Trophoblast cell (in vitro differentiated cells and primary cell): ENCODE measurements at regions not wholly inside any gene's neighbourhood (a gene's known extent, or its start where the extent isn't known, plus 50 kb on each side); places are given as distances from the start of the nearest gene placed in this dataset.
"Not testable (repeated sequence)": the region's sequence is repeated elsewhere in the genome, so short reads cannot be mapped to it uniquely, and the experiment has no call there.

Source experiments
- DNase-seq, 2 donors: peaks; one replicate each; pipeline ENCODE4 v3.0.0-alpha.2; 2016
- H2AFZ ChIP-seq: 2 replicates; pipeline ENCODE4 v1.6.1; 2013; ENCODE audit warnings: low read length, moderate library complexity, mild to moderate bottlenecking; ENCODE audit not compliant: insufficient read depth, poor library complexity
- H2AK5ac ChIP-seq: 2 replicates; pipeline ENCODE4 v1.6.1; 2013; ENCODE audit warnings: mild to moderate bottlenecking, low read length
- H2BK120ac ChIP-seq: 2 replicates; pipeline ENCODE4 v1.6.1; 2013; ENCODE audit warnings: low read length, mild to moderate bottlenecking, moderate library complexity; ENCODE audit not compliant: insufficient read depth, poor library complexity
- H2BK12ac ChIP-seq: 2 replicates; pipeline ENCODE4 v1.6.1; 2013; ENCODE audit warnings: mild to moderate bottlenecking, low read length, moderate library complexity
- H2BK5ac ChIP-seq: 2 replicates; pipeline ENCODE4 v1.6.1; 2013; ENCODE audit warnings: low read length, low read depth, moderate library complexity, mild to moderate bottlenecking; ENCODE audit not compliant: poor library complexity
- H3K14ac ChIP-seq: 2 replicates; pipeline ENCODE4 v1.6.1; 2013; ENCODE audit warnings: mild to moderate bottlenecking, low read length
- H3K18ac ChIP-seq: 2 replicates; pipeline ENCODE4 v1.6.1; 2013; ENCODE audit warnings: mild to moderate bottlenecking, low read length
- H3K23ac ChIP-seq: 2 replicates; pipeline ENCODE4 v1.6.1; 2013; ENCODE audit warnings: low read length
- H3K27ac ChIP-seq: 2 replicates; pipeline ENCODE4 v1.5.1; 2013; ENCODE audit warnings: low read depth, mild to moderate bottlenecking, inconsistent platforms, low read length, moderate library complexity
- H3K27me3 ChIP-seq: 2 replicates; pipeline ENCODE4 v1.6.1; 2013; ENCODE audit warnings: inconsistent platforms, mild to moderate bottlenecking, low read length, moderate library complexity; ENCODE audit not compliant: insufficient read depth
- H3K36me3 ChIP-seq, 2 experiments: 1 replicate in 1 of 2; 2 replicates in 1 of 2; pipeline ENCODE4 v1.6.1; 2013; ENCODE audit warnings: low read length in 2 of 2, mild to moderate bottlenecking in 2 of 2, moderate library complexity in 1 of 2; ENCODE audit not compliant: insufficient read depth in 2 of 2, control insufficient read depth in 1 of 2
- H3K4ac ChIP-seq: 2 replicates; pipeline ENCODE4 v1.6.1; 2013; ENCODE audit warnings: low read depth, mild to moderate bottlenecking, low read length, moderate library complexity
- H3K4me1 ChIP-seq, 2 experiments: 1 replicate in 1 of 2; 2 replicates in 1 of 2; pipeline ENCODE4 v1.6.1; 2013; ENCODE audit warnings: low read length in 2 of 2, mild to moderate bottlenecking in 2 of 2, moderate library complexity in 1 of 2; ENCODE audit not compliant: insufficient read depth in 2 of 2, control insufficient read depth in 1 of 2
- H3K4me2 ChIP-seq: 2 replicates; pipeline ENCODE4 v1.6.1; 2013; ENCODE audit warnings: inconsistent platforms, mild to moderate bottlenecking, low read length, moderate library complexity
- H3K4me3 ChIP-seq: 2 replicates; pipeline ENCODE4 v1.5.1; 2013; ENCODE audit warnings: mild to moderate bottlenecking, low read depth, low read length, inconsistent platforms
- H3K79me1 ChIP-seq: one replicate; pipeline ENCODE4 v1.6.1; 2013; ENCODE audit warnings: low read length
- H3K79me2 ChIP-seq: 2 replicates; pipeline ENCODE4 v1.6.1; 2013; ENCODE audit warnings: low read length, mild to moderate bottlenecking; ENCODE audit not compliant: control insufficient read depth, insufficient read depth, poor library complexity
- H3K9ac ChIP-seq: 2 replicates; pipeline ENCODE4 v1.6.1; 2013; ENCODE audit warnings: mild to moderate bottlenecking, low read length
- H3K9me3 ChIP-seq: 2 replicates; pipeline ENCODE4 v1.6.1; 2013; ENCODE audit warnings: low read depth, mild to moderate bottlenecking, control low read depth, inconsistent platforms, low read length; ENCODE audit not compliant: insufficient read depth
- H4K12ac ChIP-seq: 2 replicates; pipeline ENCODE4 v1.6.1; 2013; ENCODE audit warnings: low read depth, mild to moderate bottlenecking, low read length, moderate library complexity
- H4K8ac ChIP-seq: 2 replicates; pipeline ENCODE4 v1.6.1; 2013; ENCODE audit warnings: low read depth, mild to moderate bottlenecking, low read length, moderate library complexity
- H4K91ac ChIP-seq: one replicate; pipeline ENCODE4 v1.6.1; 2013; ENCODE audit warnings: low read depth, mild to moderate bottlenecking, low read length, moderate library complexity
- WGBS: extraction: QIAGEN DNeasy Blood & Tissue Kit; methylation state at CpG from one replicate; pipeline ENCODE4 v1.1.7; 2013; ENCODE audit warnings: missing lambda C conversion rate; ENCODE audit not compliant: insufficient read length, insufficient coverage; ENCODE audit errors: extremely low coverage; 5-methylcytosine and 5-hydroxymethylcytosine counted together

DNA sequence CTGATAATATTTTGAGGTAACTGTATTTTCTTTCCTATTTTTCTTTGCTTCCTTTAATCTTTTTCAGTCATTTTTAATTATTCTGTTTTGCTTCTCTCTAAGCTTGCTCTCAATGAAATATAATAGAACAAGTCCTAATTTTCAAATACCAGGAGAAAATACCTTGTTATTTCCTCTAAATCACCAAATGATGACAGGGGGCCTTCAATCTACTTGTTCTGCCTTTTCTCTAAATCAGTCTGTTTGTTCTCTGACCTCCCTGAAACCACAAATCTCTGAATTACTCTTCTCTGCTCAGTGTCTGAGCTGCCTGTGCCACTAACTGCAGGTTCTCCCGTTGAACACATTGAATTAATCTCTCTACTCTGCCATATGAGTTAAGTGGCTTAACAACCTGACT lies 286.2 kb downstream of the C11orf87 start:
- Histone ChIP-seq H3K4ac (no peak overlapping the region), H3K4me1 (no peaks in the 10 kb centered on the region), H2AFZ (no peak overlapping the region), H3K4me2 (no peak overlapping the region), H3K18ac (no peak overlapping the region), H4K91ac (no peak overlapping the region), H3K9me3 (no peaks in the 10 kb centered on the region), H4K12ac (no peak overlapping the region), H3K9ac (no peak overlapping the region), H2AK5ac (no peak overlapping the region), H3K23ac (no peak overlapping the region), H3K36me3 (no peaks in the 10 kb centered on the region), H3K27ac (no peak overlapping the region), H4K8ac (no peak overlapping the region), H3K14ac (no peak overlapping the region), H3K79me1 (no peaks in the 10 kb centered on the region), H3K4me3 (no peak overlapping the region), H2BK120ac (no peak overlapping the region), H3K79me2 (no peaks in the 10 kb centered on the region), H3K27me3 (no peaks in the 10 kb centered on the region), H2BK12ac (no peak overlapping the region), H2BK5ac (no peak overlapping the region)
- no CpG with 5 or more reads among the region's 1 CpG for WGBS
- DNase-seq = no peak

DNA sequence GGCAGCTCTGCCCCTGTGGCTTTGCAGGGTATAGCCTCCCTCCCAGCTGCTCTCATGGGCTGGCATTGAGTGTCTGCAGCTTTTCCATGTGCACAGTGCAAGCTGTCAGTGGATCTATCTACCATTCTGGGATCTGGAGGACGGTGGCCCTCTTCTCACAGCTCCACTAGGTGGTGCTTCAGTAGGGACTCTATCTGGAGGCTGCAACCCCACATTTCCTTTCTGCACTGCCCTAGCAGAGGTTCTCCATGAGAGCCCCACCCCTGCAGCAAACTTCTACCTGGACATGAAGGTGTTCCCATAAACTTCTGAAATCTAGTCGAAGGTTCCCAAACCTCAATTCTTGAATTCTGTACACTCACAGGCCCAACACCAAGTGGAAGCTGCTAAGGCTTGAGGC lies 292.5 kb downstream of the C11orf87 start:
- not testable (repeated sequence) for H2BK12ac ChIP-seq, H2AFZ ChIP-seq, H3K18ac ChIP-seq, H3K23ac ChIP-seq, H3K27me3 ChIP-seq, H3K27ac ChIP-seq, H4K12ac ChIP-seq, H3K4ac ChIP-seq, H3K4me3 ChIP-seq, DNase-seq, H3K9ac ChIP-seq, H4K8ac ChIP-seq, H3K79me2 ChIP-seq, H4K91ac ChIP-seq, H3K79me1 ChIP-seq, H3K36me3 ChIP-seq, H2BK120ac ChIP-seq, H3K9me3 ChIP-seq, H3K4me1 ChIP-seq, H3K14ac ChIP-seq, H2AK5ac ChIP-seq, H2BK5ac ChIP-seq, H3K4me2 ChIP-seq
- WGBS = no CpG with 5 or more reads among the region's 2 CpGs

DNA sequence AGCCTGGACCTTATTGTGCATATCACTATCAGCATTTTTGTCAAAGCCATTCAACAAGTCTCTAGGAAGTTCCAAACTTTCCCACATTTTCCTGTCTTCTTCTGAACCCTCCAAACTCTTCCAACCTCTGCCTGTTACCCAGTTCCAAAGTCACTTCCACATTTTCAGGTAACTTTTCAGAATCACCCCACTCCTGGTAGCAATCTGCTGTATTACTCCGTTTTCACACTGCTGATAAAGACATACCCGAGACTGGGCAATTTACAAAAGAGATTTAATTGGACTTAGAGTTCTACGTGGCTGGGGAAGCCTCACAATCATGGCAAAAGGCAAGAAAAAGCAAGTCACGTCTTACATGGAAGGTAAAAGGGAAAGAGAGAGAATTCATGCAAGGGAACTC lies 293.4 kb downstream of the C11orf87 start:
- H3K4me3 ChIP-seq, H2AFZ ChIP-seq, H3K27me3 ChIP-seq, H2BK12ac ChIP-seq, H3K79me1 ChIP-seq, H4K8ac ChIP-seq, H2BK120ac ChIP-seq, H4K91ac ChIP-seq, H3K9ac ChIP-seq, H3K4ac ChIP-seq, H3K36me3 ChIP-seq, H3K18ac ChIP-seq, H2BK5ac ChIP-seq, H4K12ac ChIP-seq, H3K14ac ChIP-seq, H3K9me3 ChIP-seq, H2AK5ac ChIP-seq, H3K27ac ChIP-seq, DNase-seq, H3K4me2 ChIP-seq, H3K79me2 ChIP-seq, H3K23ac ChIP-seq, H3K4me1 ChIP-seq: not testable (repeated sequence)
- WGBS = no CpG with 5 or more reads among the region's 4 CpGs

GRCh38 chr11:109726061-109726460 lies 304.1 kb downstream of the C11orf87 start:
- Histone ChIP-seq H3K36me3 (no peaks in the 10 kb centered on the region), H3K4me2 (no peak overlapping the region), H3K4me3 (no peak overlapping the region), H2AK5ac (no peak overlapping the region), H2BK12ac (no peak overlapping the region), H3K14ac (no peak overlapping the region), H4K12ac (no peak overlapping the region), H3K4ac (no peak overlapping the region), H3K79me2 (no peaks in the 10 kb centered on the region), H3K27me3 (no peaks in the 10 kb centered on the region), H3K9me3 (no peaks in the 10 kb centered on the region), H3K27ac (no peak overlapping the region), H4K91ac (no peak overlapping the region), H2BK5ac (no peak overlapping the region), H4K8ac (no peak overlapping the region), H2AFZ (no peak overlapping the region), H3K79me1 (no peaks in the 10 kb centered on the region), H2BK120ac (no peak overlapping the region), H3K9ac (no peak overlapping the region), H3K18ac (no peak overlapping the region), H3K23ac (no peak overlapping the region), H3K4me1 (no peaks in the 10 kb centered on the region)
- WGBS = no CpG with 5 or more reads among the region's 2 CpGs
- peak; percentile 10 to 39 for DNase-seq
